Endothelial cell of umbilical vein (primary cell): ENCODE measurements at regions not wholly inside any gene's neighbourhood (a gene's known extent, or its start where the extent isn't known, plus 50 kb on each side); places are given as distances from the start of the nearest gene placed in this dataset.
A peak's percentile ranks its signal among the peaks of the same experiment; 100 is the strongest.
"Not testable (repeated sequence)": the region's sequence is repeated elsewhere in the genome, so short reads cannot be mapped to it uniquely, and the experiment has no call there.

Experiments
- BruUV-seq: library from RNA; stranded (reverse); fragments of 400-500 nt; replicated peaks from 2 replicates; lab custom pipeline; 2021; lab: Mats Ljungman, UMichigan
- CTCF ChIA-PET: fragments of 300-600, 350-600 bp; sonication (Branson Sonifier 250); formaldehyde crosslinking; loops from one replicate; lab custom pipeline; 2021; ENCODE audit warnings: antibody characterized with exemption, inconsistent platforms; lab: Charles Lee
- POLR2A ChIA-PET: fragments of 300-600, 350-600 bp; sonication (Branson Sonifier 250); formaldehyde crosslinking; loops from one replicate; lab custom pipeline; 2021; ENCODE audit warnings: antibody characterized with exemption, inconsistent platforms; lab: Charles Lee
- DNase-seq: peaks from one replicate; pipeline ENCODE4 v3.0.0-alpha.2; 2011; ENCODE audit warnings: low read depth, low spot score
- FAIRE-seq: peaks from 2 replicates; lab custom pipeline; 2011; peaks lifted over from hg19 to GRCh38; lab: Jason Lieb, UNC
- H2AFZ ChIP-seq: 2 replicates; pipeline ENCODE4 v1.6.0; 2012; ENCODE audit warnings: low read depth, low read length, control low read depth, inconsistent platforms
- H3K27ac ChIP-seq: 2 replicates; pipeline ENCODE4 v1.5.1; 2011; ENCODE audit warnings: low read depth, mild to moderate bottlenecking, control low read depth, low read length, moderate library complexity; ENCODE audit not compliant: insufficient read depth
- H3K27me3 ChIP-seq, 2 experiments: 2 replicates each; pipeline versions ENCODE4 v1.6.0 to v1.6.1; 2011; ENCODE audit warnings: low read length in 2 of 2, mixed read lengths in 1 of 2; ENCODE audit not compliant: control insufficient read depth in 2 of 2, insufficient read depth in 2 of 2
- H3K36me3 ChIP-seq, 2 experiments: 2 replicates in 1 of 2; 3 replicates in 1 of 2; pipeline ENCODE4 v1.5.1; 2011; ENCODE audit warnings: low read length in 2 of 2, mild to moderate bottlenecking in 1 of 2, moderate library complexity in 1 of 2; ENCODE audit not compliant: control insufficient read depth in 2 of 2, insufficient read depth in 2 of 2; ENCODE audit errors: extremely low read depth in 1 of 2
- H3K4me1 ChIP-seq: 3 replicates; pipeline ENCODE4 v1.5.1; 2011; ENCODE audit warnings: mild to moderate bottlenecking, low read length; ENCODE audit not compliant: control insufficient read depth, insufficient read depth; ENCODE audit errors: extremely low read depth
- H3K4me2 ChIP-seq: 2 replicates; pipeline ENCODE4 v1.6.1; 2011; ENCODE audit warnings: low read length, control low read depth, mixed read lengths; ENCODE audit not compliant: insufficient read depth
- H3K4me3 ChIP-seq, 3 experiments: fragments of 200-600 bp in 1 of 3; sonication (generic), shearing (Covaris generic) in 1 of 3; replicated peaks in 1 of 3; 2 replicates each; pipeline ENCODE4 v1.5.1; 2011 to 2016; ENCODE audit warnings: control low read depth in 3 of 3, low read length in 3 of 3, mild to moderate bottlenecking in 2 of 3, inconsistent platforms in 1 of 3, low read depth in 1 of 3, moderate library complexity in 1 of 3; ENCODE audit not compliant: insufficient read depth in 1 of 3
- H3K79me2 ChIP-seq: 2 replicates; pipeline ENCODE4 v1.6.0; 2012; ENCODE audit warnings: low read length, inconsistent platforms; ENCODE audit not compliant: control insufficient read depth, insufficient read depth
- H3K9ac ChIP-seq: replicated peaks from 2 replicates; pipeline ENCODE3; 2011; ENCODE audit warnings: low read length, control low read depth; ENCODE audit not compliant: insufficient read depth; ENCODE audit errors: extremely low read depth
- H3K9me1 ChIP-seq: replicated peaks from 3 replicates; pipeline ENCODE4 v1.6.0; 2011; ENCODE audit warnings: mild to moderate bottlenecking, low read length; ENCODE audit not compliant: control insufficient read depth, insufficient read depth; ENCODE audit errors: extremely low read depth
- H3K9me3 ChIP-seq: replicated peaks from 2 replicates; pipeline ENCODE4 v1.5.1; 2012; ENCODE audit warnings: low read length, inconsistent platforms; ENCODE audit not compliant: control insufficient read depth, insufficient read depth
- H4K20me1 ChIP-seq: replicated peaks from 2 replicates; pipeline ENCODE3; 2011; ENCODE audit warnings: mild to moderate bottlenecking, low read length; ENCODE audit not compliant: control insufficient read depth, insufficient read depth; ENCODE audit errors: extremely low read depth
- FOS ChIP-seq: IDR thresholded peaks from 2 replicates; pipeline ENCODE4 v1.6.1; 2011; ENCODE audit warnings: mild to moderate bottlenecking, low read length, moderate library complexity, borderline replicate concordance; ENCODE audit not compliant: insufficient read depth
- dilution Hi-C: fragments of 300-500 bp; cut with MboI; formaldehyde crosslinking; loops from one replicate; pipeline ENCODE4 v1.15.0; 2019; ENCODE audit warnings: low sequenced_read_pairs; ENCODE audit not compliant: extremely low pct_ligation_motif_present
- intact Hi-C: fragments of 100-400 bp; cut with micrococcal nuclease; formaldehyde crosslinking; loops from one replicate; pipeline ENCODE4 v1.10.0; 2022

GRCh38 chr7:65213260-65213659, 160.4 kb upstream of the ZNF92 start:
- intact Hi-C loops: loop anchor here (10.0 kb wide), 1 partner anchor 232 kb away; no protein-coding TSS in a partner anchor

GRCh38 chr7:65199221-65199620, 174.4 kb upstream of the ZNF92 start:
- CTCF ChIA-PET, H3K4me3 ChIP-seq, BruUV-seq, H3K4me2 ChIP-seq, DNase-seq, H4K20me1 ChIP-seq, H3K9ac ChIP-seq, H3K9me1 ChIP-seq, H3K27ac ChIP-seq, H3K79me2 ChIP-seq, intact Hi-C loops, FAIRE-seq, H3K4me1 ChIP-seq, H2AFZ ChIP-seq, H3K9me3 ChIP-seq, POLR2A ChIA-PET, dilution Hi-C loops, H3K36me3 ChIP-seq, H3K27me3 ChIP-seq: not testable (repeated sequence)

More at GRCh38 chr7:65213260-65213659, 160.4 kb upstream of the ZNF92 start:
- H3K36me3 ChIP-seq, H4K20me1 ChIP-seq, H2AFZ ChIP-seq, H3K4me3 ChIP-seq, H3K9me1 ChIP-seq, H3K9me3 ChIP-seq, H3K9ac ChIP-seq, dilution Hi-C loops, H3K27me3 ChIP-seq, POLR2A ChIA-PET, H3K4me1 ChIP-seq, CTCF ChIA-PET, FAIRE-seq, H3K79me2 ChIP-seq: not testable (repeated sequence)
- H3K4me2 ChIP-seq: peak overlapping the region; percentile 16
- TF ChIP-seq FOS: peak; percentile 10
- TSS peak; percentile 76 for BruUV-seq
- peak; percentile 56 for DNase-seq
- H3K27ac ChIP-seq: peak overlapping the region; percentile 45

GRCh38 chr7:65193334-65194058, 180.2 kb upstream of the ZNF92 start:
- H3K36me3 ChIP-seq, POLR2A ChIA-PET, H3K4me2 ChIP-seq, H3K9ac ChIP-seq, H3K27ac ChIP-seq, H3K9me3 ChIP-seq, H3K4me3 ChIP-seq, intact Hi-C loops, dilution Hi-C loops, H4K20me1 ChIP-seq, H3K9me1 ChIP-seq, H3K4me1 ChIP-seq, H3K79me2 ChIP-seq, BruUV-seq, FAIRE-seq, H3K27me3 ChIP-seq, H2AFZ ChIP-seq, CTCF ChIA-PET: not testable (repeated sequence)
- DNase-seq: peak; percentile 28
